Neural cell (in vitro differentiated cells): ENCODE measurements at regions not wholly inside any gene's neighbourhood (a gene's known extent, or its start where the extent isn't known, plus 50 kb on each side); places are given as distances from the start of the nearest gene placed in this dataset.

Experiments
- H2AFZ ChIP-seq: fragments of 200-600, 300-800 bp; sonication (generic), shearing (Covaris generic); 2 replicates; pipeline ENCODE4 v1.6.0; 2014; ENCODE audit warnings: low read depth, mild to moderate bottlenecking, antibody characterized with exemption, low read length, moderate library complexity
- H3F3A ChIP-seq: fragments of 200-600 bp; shearing (Covaris generic); 2 replicates; pipeline ENCODE4 v1.6.1; 2016; ENCODE audit warnings: mild to moderate bottlenecking, moderate library complexity, mixed read lengths, antibody characterized with exemption, low read length; ENCODE audit not compliant: insufficient read depth, poor library complexity, severe bottlenecking
- H3K27ac ChIP-seq: fragments of 200-600, 300-800 bp; sonication (generic), shearing (Covaris generic); 2 replicates; pipeline ENCODE4 v1.5.1; 2014; ENCODE audit warnings: mild to moderate bottlenecking, low read length, moderate library complexity
- H3K27me3 ChIP-seq: fragments of 300-800, 200-600 bp; sonication (generic), shearing (Covaris generic); 2 replicates; pipeline ENCODE4 v1.6.0; 2014; ENCODE audit warnings: mild to moderate bottlenecking, low read depth, low read length, moderate library complexity; ENCODE audit not compliant: insufficient read depth
- H3K36me3 ChIP-seq: fragments of 300-800, 200-600 bp; sonication (generic), shearing (Covaris generic); 2 replicates; pipeline ENCODE4 v1.5.1; 2014; ENCODE audit warnings: mild to moderate bottlenecking, antibody characterized with exemption, low read length, moderate library complexity; ENCODE audit not compliant: insufficient read depth
- H3K4me2 ChIP-seq: fragments of 300-800, 200-600 bp; sonication (generic), shearing (Covaris generic); 2 replicates; pipeline ENCODE4 v1.6.0; 2014; ENCODE audit warnings: mild to moderate bottlenecking, low read length
- H3K4me3 ChIP-seq: fragments of 300-800, 200-600 bp; sonication (generic), shearing (Covaris generic); 2 replicates; pipeline ENCODE4 v1.5.1; 2014; ENCODE audit warnings: mild to moderate bottlenecking, low read length, moderate library complexity
- H3K79me2 ChIP-seq: fragments of 200-600 bp; shearing (Covaris generic); replicated peaks from 2 replicates; pipeline ENCODE4 v1.6.0; 2014; ENCODE audit warnings: mild to moderate bottlenecking, low read length, moderate library complexity; ENCODE audit not compliant: insufficient read depth
- H3K9ac ChIP-seq: fragments of 300-800, 200-600 bp; sonication (generic), shearing (Covaris generic); 2 replicates; pipeline ENCODE4 v1.6.1; 2016; ENCODE audit warnings: mild to moderate bottlenecking, low read length, mixed read lengths
- H3K9me2 ChIP-seq: fragments of 200-600 bp; shearing (Covaris generic); 2 replicates; pipeline ENCODE4 v1.6.1; 2016; ENCODE audit warnings: mild to moderate bottlenecking, low read length, mixed read lengths; ENCODE audit not compliant: insufficient read depth
- H3K9me3 ChIP-seq: fragments of 200-600, 300-800 bp; sonication (generic), shearing (Covaris generic); 2 replicates; pipeline ENCODE4 v1.6.1; 2016; ENCODE audit warnings: mild to moderate bottlenecking, mixed run types, low read length, moderate library complexity, mixed read lengths
- H4K20me1 ChIP-seq: fragments of 200-600 bp; shearing (Covaris generic); 2 replicates; pipeline ENCODE4 v1.6.1; 2016; ENCODE audit warnings: mild to moderate bottlenecking, mixed run types; ENCODE audit not compliant: insufficient read depth
- CTCF ChIP-seq: fragments of 450-650 bp; IDR thresholded peaks from 2 replicates; pipeline ENCODE4 v1.5.1; 2014; ENCODE audit warnings: antibody characterized with exemption, mild to moderate bottlenecking, moderate library complexity; ENCODE audit not compliant: poor library complexity, severe bottlenecking
- EP300 ChIP-seq: fragments of 450-650 bp; conservative IDR thresholded peaks from 2 replicates; pipeline ENCODE4 v1.6.1; 2014; ENCODE audit warnings: antibody characterized with exemption, mild to moderate bottlenecking, moderate library complexity; ENCODE audit not compliant: poor library complexity, severe bottlenecking
- EZH2 ChIP-seq: fragments of 200-600, 300-800 bp; shearing (Covaris generic), sonication (generic); IDR thresholded peaks from 2 replicates; pipeline ENCODE4 v1.6.1; 2014; ENCODE audit warnings: antibody characterized with exemption, low read length, borderline replicate concordance, mild to moderate bottlenecking; ENCODE audit not compliant: insufficient read depth, poor library complexity, severe bottlenecking
- MXI1 ChIP-seq: fragments of 450-650 bp; conservative IDR thresholded peaks from 2 replicates; pipeline ENCODE4 v1.6.1; 2014; ENCODE audit warnings: antibody characterized with exemption, mild to moderate bottlenecking; ENCODE audit not compliant: poor library complexity, severe bottlenecking
- POLR2AphosphoS5 ChIP-seq: IDR thresholded peaks from 2 replicates; pipeline ENCODE4 v1.6.1; 2012
- REST ChIP-seq: IDR thresholded peaks from 2 replicates; pipeline ENCODE4 v1.6.1; 2012; ENCODE audit warnings: borderline replicate concordance
- SMC3 ChIP-seq: fragments of 450-650 bp; conservative IDR thresholded peaks from 2 replicates; pipeline ENCODE4 v1.6.1; 2014; ENCODE audit warnings: antibody characterized with exemption, mild to moderate bottlenecking, moderate library complexity; ENCODE audit not compliant: poor library complexity

- no peaks in the 10 kb centered on the region for H3K9me3 ChIP-seq
- H3F3A ChIP-seq = no peaks in the 10 kb centered on the region
- H3K4me3 ChIP-seq = no peak overlapping the region
- H4K20me1 ChIP-seq = no peaks in the 10 kb centered on the region
- H3K27ac ChIP-seq = no peak overlapping the region
- no peaks in the 10 kb centered on the region for H3K36me3 ChIP-seq
- no peaks in the 10 kb centered on the region for H3K79me2 ChIP-seq
- H2AFZ ChIP-seq = no peak overlapping the region
- no peak for TF ChIP-seq MXI1
- TF ChIP-seq POLR2AphosphoS5 = no peak
- TF ChIP-seq SMC3 = no peak
- no peak for TF ChIP-seq REST
- no peak overlapping the region for H3K4me2 ChIP-seq
- no peak overlapping the region for H3K9ac ChIP-seq
- no peaks in the 10 kb centered on the region for H3K27me3 ChIP-seq
- no peaks in the 10 kb centered on the region for H3K9me2 ChIP-seq
These were observed 1180.3 kb upstream of the PCDH20 start for GRCh38 chr13:62595976-62596375.

GRCh38 chr13:62593804-62594203 is 1178.2 kb upstream of the PCDH20 start:
- H3K9ac ChIP-seq = no peak overlapping the region
- no peak for TF ChIP-seq EZH2
- no peaks in the 10 kb centered on the region for H3K27me3 ChIP-seq
- no peak overlapping the region for H2AFZ ChIP-seq
- H4K20me1 ChIP-seq = no peaks in the 10 kb centered on the region
- H3K4me2 ChIP-seq = no peak overlapping the region
- H3K36me3 ChIP-seq = no peaks in the 10 kb centered on the region
- no peaks in the 10 kb centered on the region for H3K9me2 ChIP-seq
- no peak overlapping the region for H3K27ac ChIP-seq
- no peaks in the 10 kb centered on the region for H3F3A ChIP-seq
- H3K79me2 ChIP-seq = no peaks in the 10 kb centered on the region
- H3K9me3 ChIP-seq = no peaks in the 10 kb centered on the region
- H3K4me3 ChIP-seq = no peak overlapping the region

GRCh38 chr13:62583466-62583865 is 1167.8 kb upstream of the PCDH20 start:
- no peaks in the 10 kb centered on the region for H3K27me3 ChIP-seq
- H3K9ac ChIP-seq = no peak overlapping the region
- no peak overlapping the region for H2AFZ ChIP-seq
- no peaks in the 10 kb centered on the region for H3K79me2 ChIP-seq
- no peaks in the 10 kb centered on the region for H3K9me2 ChIP-seq
- TF ChIP-seq POLR2AphosphoS5 (no peak), CTCF (no peak), SMC3 (no peak), EP300 (no peak)
- no peak overlapping the region for H3K27ac ChIP-seq
- no peaks in the 10 kb centered on the region for H3K9me3 ChIP-seq
- H3K36me3 ChIP-seq = no peaks in the 10 kb centered on the region
- no peak overlapping the region for H3K4me2 ChIP-seq
- H3K4me3 ChIP-seq = no peak overlapping the region
- no peaks in the 10 kb centered on the region for H3F3A ChIP-seq
- no peaks in the 10 kb centered on the region for H4K20me1 ChIP-seq
